ENCODE measurements at regions not wholly inside any gene's neighbourhood (a gene's known extent, or its start where the extent isn't known, plus 50 kb on each side); places are given as distances from the start of the nearest gene placed in this dataset.

- Histone ChIP-seq H3K4me3 (no peak overlapping the region), H3K27ac (ENCODE audit: extremely low read depth, low read depth, low read length) (no peak overlapping the region), H3K9me3 (replicated peaks; ENCODE audit: control insufficient read depth, insufficient read depth, low read depth, low read length) (no peaks in the 10 kb centered on the region), H3K4me1 (replicated peaks in 1 of 2; ENCODE audit: control insufficient read depth in 2 of 2, insufficient read depth in 2 of 2, low read length in 2 of 2) (no peaks in the 10 kb centered on the region), H3K4me2 (ENCODE audit: insufficient read depth, low read length) (no peak overlapping the region), H3K9me1 (ENCODE audit: control insufficient read depth, insufficient read depth, low read length) (no peaks in the 10 kb centered on the region), H2AFZ (ENCODE audit: low read depth, low read length) (no peak overlapping the region), H3K36me3 (ENCODE audit: control insufficient read depth, insufficient read depth, low read length) (no peaks in the 10 kb centered on the region), H4K20me1 (replicated peaks; ENCODE audit: control insufficient read depth, insufficient read depth, low read length) (no peaks in the 10 kb centered on the region), H3K9ac (ENCODE audit: insufficient read depth in 1 of 2, low read depth in 2 of 2, low read length in 2 of 2) (no peak overlapping the region), H3K27me3 (ENCODE audit: control insufficient read depth in 2 of 2, insufficient read depth in 2 of 2, low read length in 2 of 2) (no peaks in the 10 kb centered on the region), H3K79me2 (ENCODE audit: control insufficient read depth, insufficient read depth, low read length) (no peaks in the 10 kb centered on the region)
- intact Hi-C loops (cut with micrococcal nuclease), result no loop called here
- ChIA-PET CTCF (ENCODE audit: low intra/inter-chr PET ratio) (no interaction called here), POLR2A (no interaction called here)
- no peak for ATAC-seq
- no CpG with 5 or more reads among the region's 1 CpG for WGBS (ENCODE audit: insufficient coverage, low coverage, missing lambda C conversion rate)
- in situ Hi-C loops (cut with MboI), result no loop called here
- no peak for FAIRE-seq
- BruUV-seq (replicated peaks), result no TSS peak
- DNase-seq (ENCODE audit: extremely low read depth in 1 of 4, low spot score in 3 of 4), result no peak
- TF ChIP-seq CEBPG (CRISPR knock-in tag; IDR thresholded peaks at IDR 0.05) (no peak), CEBPG (tag; conservative IDR thresholded peaks at IDR 0.05 in 1 of 2, IDR thresholded peaks at IDR 0.05 in 1 of 2) (no peak), DDX20 (tag; IDR thresholded peaks at IDR 0.05; ENCODE audit: low read depth) (no peak), EZH2 (IDR thresholded peaks at IDR 0.05; ENCODE audit: borderline replicate concordance, low read depth, low read length) (no peak), L3MBTL2 (IDR thresholded peaks at IDR 0.05) (no peak), CEBPZ (IDR thresholded peaks at IDR 0.05; ENCODE audit: borderline replicate concordance, low read depth, low read length) (no peak), MEIS2 (IDR thresholded peaks at IDR 0.05; ENCODE audit: partially characterized antibody) (no peak), TRIM24 (IDR thresholded peaks at IDR 0.05) (no peak), GTF2A2 (tag; IDR thresholded peaks at IDR 0.05) (no peak), CHD4 (IDR thresholded peaks at IDR 0.05; ENCODE audit: insufficient read depth, insufficient replicate concordance, low read depth, low read length, poor library complexity, severe bottlenecking) (no peak), THAP7 (CRISPR knock-in tag; IDR thresholded peaks at IDR 0.05) (no peak), MLLT1 (IDR thresholded peaks at IDR 0.05) (no peak)
Observed at GRCh38 chr14:62301911-62302310, 539.7 kb downstream of the SNAPC1 start.
